Ecto neural progenitor cell (in vitro differentiated cells): ENCODE measurements at regions not wholly inside any gene's neighbourhood (a gene's known extent, or its start where the extent isn't known, plus 50 kb on each side); places are given as distances from the start of the nearest gene placed in this dataset.

Source experiments
- DNase-seq: peaks from one replicate; pipeline ENCODE4 v3.0.0-alpha.2; 2018; ENCODE audit warnings: low spot score

DNA sequence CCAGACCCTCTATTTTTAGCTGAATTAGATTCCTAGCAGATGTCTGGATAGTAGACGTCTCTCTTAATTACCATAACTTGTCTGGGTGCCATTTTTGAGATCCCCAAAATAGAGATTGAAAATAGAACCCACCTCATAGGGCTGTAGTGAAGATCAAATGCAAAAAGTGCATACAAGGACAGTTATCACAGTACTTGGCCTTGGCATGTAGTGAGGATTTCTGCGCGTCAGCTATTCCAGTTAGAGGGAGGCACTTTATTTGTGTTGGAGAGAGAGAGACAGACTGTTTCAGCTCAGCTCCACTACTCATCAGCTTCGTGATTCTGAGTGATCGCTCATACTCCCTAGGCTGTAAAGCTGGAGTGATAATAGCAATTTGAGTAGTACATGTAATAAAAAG lies 59.6 kb upstream of the CDH13 start:
- no peak for DNase-seq

DNA sequence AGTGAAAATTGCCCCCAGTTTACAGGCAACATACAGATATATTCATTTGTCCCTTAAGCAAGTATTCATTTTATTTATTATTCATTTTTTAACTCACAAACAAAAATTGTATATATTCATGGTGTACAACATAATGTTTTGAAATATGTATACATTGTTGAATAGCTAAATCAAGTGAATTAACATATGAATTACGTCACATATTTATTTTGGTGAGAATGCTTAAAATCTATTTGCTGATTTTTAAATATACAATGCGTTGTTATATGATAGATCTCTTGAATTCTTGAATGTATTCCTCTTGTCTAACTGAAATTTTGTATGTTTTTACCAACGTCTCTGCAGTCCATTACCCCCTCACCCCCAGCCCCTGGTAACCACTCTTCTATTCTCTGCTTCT lies 63.4 kb upstream of the CDH13 start:
- no peak for DNase-seq

DNA sequence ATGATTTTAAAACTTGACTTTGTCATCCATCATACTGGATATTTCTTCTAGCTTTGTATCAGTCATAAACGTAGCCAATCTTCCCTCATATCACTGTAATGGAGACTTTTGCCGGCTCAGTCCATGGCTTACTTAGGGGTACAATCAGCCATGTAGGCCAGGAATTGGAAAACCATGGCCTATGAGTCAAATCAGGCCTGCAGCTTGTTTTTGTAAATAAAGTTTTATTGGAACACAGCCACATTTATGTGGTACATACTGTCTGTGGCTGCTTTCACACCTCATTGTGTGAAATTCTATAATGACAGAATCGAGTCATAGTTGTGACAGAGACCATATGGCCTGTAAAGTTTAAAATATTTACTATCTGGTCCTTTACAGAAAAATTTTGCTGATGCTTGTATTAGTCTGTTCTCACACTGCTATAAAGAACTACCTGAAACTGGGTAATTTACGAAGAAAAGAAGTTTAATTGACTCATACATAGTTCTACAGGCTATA lies 64.5 kb upstream of the CDH13 start:
- DNase-seq = no peak

DNA sequence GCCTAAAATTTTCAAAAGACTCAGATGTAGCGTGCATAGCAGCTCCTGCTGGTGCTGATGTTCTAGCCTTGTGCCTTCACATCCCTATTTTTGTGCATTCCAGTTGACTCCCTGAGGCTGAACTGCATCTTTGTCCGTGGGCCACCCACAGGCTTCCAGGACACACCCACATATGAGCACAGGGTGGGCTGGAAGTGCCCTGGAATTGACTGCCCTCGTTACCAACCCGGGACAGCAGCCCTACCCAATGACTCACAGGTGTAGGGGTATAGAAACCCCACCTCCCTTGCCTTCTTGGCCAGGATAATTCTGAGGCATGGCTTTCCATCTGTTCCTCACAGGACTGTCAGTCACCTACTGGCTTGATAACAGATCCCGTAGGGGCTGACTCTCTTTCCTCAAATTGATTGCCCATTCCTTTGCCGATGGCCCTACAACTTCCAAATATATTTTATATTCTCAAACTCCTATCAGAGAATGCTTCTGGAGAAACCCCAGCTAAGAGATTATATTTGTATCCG lies 65.9 kb upstream of the CDH13 start:
- DNase-seq = no peak

DNA sequence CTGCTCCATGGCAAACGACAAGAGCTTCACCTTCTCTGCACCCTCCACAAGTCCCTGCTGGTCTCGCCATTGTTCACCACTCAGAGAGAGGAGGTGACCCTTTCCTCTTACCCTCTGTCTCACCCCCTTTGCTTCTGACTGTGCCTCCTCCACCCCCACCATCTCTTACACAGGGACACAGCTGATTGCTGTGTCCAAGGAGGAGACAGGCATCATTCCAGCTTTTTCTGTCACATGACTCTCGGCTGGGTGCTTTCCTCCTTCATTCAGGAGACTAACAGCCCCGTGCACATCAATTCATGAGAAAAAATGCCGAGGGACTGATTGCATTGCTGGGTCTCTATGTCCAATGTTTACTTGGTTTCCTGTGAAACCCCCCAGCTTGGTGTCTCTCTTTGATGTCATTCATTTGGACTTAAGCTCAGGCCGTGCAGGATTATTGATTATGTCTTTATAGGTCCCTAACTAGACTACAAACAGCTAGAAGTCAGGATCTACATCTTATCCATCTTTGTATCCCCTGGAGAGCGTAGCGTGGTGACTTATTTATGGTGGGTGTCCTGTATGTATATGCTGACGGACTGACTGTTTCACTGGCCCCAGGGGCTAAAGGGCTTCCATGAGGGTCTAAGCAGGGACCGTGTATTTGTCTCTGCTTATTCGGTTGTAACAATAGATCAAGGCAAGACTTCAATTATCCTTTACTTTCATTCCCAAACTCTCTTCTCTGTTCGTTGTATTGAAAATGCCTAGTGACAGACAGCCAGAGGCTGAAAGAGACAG lies 82.2 kb upstream of the CDH13 start:
- no peak for DNase-seq

DNA sequence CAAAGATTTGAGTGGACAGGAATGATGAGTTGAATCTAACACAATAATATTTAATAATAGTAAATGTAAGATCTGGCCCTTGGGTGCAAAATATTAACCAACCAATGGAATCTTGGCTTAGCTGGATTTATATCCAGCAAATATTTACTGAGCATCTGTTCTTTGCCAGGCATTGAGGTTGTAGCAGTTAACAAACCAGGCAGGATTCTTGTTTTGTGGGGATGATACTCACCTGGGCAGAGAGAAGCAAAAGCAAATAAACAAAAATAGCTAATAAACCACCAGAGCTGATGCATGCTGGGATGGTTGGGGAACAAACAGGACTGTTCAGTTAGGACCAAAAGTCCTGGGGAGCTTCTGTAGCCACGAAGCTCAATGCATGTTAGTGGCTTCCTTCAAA lies 84.1 kb upstream of the CDH13 start:
- no peak for DNase-seq

DNA sequence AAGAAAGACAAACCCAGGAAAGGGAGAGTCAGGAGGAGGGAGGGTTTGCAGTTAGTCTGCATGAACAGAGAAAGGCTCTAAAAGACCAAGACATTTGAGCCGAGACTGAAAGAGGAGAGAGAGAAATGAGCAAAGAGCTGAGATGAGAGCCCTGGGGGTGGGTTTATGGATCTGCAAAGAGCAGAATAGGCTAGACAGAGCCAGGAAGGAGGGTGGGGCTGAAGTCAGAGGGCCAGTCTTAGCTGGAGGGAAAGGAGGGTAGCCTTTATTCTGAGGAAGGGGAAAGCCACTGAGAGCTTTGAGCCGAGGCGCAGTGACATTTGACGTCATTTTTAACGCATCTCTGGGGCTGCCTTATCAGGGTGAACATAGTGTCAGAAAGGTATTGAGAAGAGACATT lies 85.7 kb upstream of the CDH13 start:
- no peak for DNase-seq

DNA sequence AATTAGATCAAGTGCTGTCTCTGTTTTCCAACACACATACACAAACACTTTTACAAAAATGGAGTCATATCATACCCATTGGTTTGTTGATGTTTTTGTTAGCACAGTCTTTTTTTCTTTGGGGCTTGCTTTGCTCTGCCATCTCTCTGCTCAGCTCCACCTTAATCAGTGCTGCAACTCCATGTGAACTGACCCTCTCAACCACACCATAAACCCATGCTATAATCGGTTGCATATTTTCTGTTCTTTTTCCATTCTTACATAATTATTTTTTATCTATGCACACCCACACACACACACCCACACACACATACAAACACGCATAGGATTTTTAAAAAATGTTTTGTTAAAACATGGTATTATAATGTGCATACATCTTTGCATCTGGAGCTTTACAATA lies 91.0 kb upstream of the CDH13 start:
- DNase-seq = no peak

DNA sequence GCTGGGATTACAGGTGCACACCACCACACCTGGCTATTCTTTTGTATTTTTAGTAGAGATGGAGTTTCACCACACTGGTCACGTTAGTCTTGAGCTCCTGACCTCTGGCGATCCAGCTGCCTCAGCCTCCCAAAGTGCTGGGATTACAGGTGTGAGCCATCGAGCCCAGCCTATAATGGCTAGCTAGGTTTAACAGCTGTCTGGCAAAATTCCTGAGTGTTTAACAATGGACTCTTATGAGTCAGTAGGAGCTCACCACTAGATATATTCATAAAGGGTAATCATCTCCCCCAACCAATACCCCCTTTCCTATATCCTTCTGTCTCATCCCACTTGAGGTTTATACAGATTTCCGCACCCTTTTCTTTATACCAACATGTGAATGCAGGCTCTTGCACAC lies 91.5 kb upstream of the CDH13 start:
- no peak for DNase-seq

DNA sequence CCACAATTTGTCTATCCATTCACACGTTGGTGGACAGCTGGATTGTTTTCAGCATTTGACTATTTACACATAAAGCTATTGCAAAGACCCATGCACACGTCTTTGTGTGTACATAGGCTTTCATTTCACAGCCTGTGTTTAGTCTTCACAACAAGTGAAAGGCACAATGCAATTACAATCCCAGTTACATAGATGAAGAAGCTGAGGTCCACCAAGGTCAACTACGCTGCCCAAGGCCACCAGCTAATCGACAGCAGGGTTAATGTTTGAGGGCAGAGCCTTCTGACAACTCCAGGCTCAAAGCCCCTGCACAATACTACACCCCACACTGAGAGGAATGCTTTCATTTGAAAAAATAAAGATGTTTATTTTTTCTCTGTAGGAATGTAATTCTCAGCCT lies 93.6 kb upstream of the CDH13 start:
- DNase-seq = no peak

DNA sequence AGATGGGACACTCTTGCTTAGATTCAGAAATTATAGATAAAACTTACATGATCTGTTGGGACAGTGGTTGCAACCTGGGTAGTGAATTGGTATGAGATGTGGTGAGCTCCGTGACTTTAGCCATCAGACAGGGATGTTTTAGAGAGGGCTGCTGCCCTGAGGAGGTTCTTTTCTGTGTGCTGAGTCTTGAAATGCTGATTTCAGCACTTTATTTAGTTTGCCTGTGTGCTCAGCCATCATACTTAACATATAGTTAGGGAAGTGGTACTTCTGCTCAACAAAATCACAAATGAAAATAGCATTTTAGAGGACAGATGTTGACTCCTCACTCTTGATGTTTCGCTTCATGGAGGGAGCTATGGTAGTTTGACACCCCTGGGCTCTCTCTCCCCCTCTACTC lies 95.9 kb upstream of the CDH13 start:
- no peak for DNase-seq

DNA sequence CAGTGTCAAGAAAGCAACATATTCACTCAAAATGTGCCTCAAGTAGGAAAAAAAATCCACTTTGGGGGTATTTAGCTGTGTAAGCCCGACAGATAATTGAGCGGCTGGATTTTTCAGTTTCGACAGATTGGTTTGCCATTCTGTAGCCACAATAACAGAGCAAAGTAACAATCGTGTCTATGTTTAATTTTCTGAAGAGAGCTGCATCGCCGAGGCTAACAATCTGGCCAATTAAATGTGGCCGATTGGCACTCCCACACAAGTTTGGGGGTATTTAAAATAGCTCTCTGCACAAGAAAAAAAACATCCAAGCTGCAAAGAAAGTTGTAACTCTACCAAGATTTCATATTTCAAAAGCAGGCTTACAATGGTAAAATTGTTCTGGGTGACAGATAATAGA lies 99.7 kb upstream of the CDH13 start:
- no peak for DNase-seq

DNA sequence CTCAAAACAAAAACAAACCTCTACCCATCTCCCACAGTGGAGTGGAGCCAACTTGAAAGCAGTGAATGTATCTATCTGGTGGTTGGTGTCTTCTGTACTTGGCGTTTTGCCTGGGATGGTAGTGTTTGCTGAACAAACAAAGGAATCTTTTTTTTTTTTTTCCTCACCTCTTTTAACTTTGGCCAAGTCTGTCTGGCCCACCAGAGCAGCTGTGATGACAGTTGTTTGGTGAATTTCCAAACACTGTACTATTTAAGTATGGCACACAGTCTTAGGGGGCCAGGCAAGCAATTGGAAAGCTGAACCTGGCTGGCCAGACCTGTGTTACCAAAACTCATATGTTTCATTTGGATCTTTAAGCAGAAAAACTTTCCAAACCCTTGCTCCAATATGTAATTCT lies 101.8 kb upstream of the CDH13 start:
- no peak for DNase-seq

DNA sequence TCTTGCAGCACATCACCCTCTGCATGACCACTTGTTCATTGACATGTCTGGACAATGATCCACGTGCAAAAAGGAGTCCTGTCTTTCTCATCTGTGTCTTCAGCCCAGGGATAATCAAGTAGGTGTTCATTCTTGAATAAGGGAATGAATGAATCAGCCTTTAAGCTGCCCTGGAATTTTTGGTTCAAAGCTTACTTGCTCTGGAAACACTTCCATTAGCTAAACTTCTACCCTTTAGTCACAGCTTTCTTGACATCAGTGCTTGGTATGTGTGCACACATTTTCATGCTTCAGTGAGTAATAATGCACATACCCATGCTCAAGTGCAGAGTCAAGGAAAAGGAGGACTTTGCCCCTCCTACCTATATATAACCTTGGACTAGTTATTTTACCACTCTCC lies 103.0 kb upstream of the CDH13 start:
- DNase-seq = no peak

DNA sequence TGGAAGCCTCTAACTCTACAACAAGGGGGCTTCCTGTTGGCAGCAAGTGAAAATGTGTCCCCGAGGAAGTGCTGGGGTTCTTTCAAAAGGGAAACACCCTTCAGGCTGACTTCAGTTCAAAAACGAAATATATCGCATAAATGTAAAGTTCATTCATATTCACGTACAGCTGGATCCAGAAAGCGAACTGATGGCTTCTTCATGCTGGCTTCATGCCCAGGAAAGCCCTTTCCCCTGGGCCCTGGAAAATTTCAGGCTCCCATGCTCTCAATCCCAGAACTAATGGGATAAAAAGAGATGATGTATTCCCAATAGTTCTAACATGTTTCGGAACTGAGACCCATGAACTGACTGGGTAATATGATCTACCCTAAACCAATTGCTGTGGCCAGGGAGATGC lies 104.7 kb upstream of the CDH13 start:
- no peak for DNase-seq

DNA sequence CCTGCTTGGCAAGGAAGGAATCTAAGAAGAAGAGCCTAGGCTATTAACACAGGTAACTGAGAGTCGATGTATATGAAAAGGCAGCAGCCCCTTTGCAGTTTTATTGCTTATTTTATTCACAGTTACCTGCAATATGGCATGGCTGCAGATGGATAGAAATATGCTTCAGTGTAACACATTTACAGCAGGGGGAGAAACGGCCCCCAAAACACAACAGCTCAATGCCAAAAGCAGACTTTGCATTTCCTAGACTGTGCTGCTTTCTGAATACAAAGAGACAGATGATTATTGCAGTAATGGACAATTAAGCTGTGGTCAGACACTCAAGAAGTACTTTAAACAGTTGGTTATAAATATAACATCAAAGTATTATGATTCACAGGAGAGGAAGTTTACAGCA lies 108.0 kb upstream of the CDH13 start:
- no peak for DNase-seq

DNA sequence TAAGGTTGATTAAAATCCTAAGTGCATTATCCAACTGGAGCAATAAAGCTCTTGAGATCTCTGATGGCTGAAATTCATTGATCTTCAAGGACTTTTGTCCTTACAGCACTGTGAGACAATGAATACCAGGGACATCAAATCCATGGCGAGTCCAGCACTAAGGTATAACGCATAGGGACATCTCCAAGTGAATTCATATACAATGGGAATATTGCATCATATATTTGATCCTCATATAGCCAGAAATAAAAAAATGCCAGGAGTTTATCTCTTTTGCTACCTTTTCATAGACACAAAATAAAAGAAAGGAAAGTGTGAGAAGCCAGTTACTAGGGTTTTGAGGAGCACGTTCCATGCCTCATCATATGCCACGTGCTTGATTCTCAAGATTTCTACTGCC lies 112.5 kb upstream of the CDH13 start:
- no peak for DNase-seq

DNA sequence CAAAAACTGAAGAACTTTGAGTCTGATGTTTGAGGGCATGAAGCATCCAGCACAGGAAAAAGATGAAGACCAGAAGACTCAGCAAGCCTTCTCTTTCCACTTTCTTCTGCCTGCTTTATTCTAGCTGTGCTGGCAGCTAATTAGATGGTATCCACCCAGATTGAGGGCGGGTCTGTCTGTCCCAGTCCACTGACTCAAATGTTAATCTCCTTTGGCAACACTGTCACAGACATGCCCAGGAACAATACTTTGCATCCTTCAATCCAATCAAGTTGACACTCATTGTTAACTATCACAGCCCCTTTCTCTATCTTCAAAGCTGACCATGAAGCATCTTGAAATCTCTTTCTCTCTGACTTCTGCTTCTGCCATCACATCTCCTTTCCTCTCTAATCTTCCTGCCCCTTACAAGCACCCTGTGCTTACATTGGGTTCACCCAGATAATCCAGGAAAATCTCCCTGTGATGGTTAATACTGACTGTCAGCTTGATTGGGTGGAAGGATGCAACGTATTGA lies 115.9 kb upstream of the CDH13 start:
- no peak for DNase-seq

DNA sequence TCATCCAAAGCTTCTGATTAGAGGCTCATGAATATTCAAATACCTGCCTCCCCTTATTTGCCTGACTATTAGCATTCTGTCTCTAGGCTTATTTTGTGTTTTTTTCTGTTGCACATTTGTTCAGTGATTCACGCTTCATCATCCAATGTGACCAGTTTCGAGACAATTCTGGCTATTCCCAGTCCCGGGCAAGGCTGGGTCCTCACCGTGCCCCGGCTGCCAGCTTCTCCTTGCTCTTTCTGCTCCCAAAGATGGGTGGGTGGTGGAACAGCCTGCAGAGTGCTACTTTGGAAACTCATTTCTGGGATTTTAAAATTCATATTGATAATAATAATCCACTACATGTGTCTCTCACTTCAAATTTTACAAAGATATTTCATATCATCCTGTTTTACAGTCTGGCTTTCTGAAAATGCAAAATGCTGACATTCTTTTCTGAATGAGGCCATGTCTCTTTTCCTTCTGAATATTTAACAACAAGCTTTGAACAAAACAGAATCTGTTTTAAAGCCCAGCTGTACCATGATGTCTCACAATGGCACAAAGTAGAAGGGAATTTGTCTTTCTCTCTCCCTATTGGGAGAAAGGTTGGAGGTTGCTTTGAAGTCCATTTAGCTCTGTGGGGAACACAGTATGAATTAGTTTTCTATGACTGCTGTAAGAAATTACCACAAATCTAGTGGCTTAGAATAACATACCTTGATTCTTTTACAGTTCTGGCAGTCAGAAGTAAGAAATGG lies 116.9 kb upstream of the CDH13 start:
- no peak for DNase-seq

DNA sequence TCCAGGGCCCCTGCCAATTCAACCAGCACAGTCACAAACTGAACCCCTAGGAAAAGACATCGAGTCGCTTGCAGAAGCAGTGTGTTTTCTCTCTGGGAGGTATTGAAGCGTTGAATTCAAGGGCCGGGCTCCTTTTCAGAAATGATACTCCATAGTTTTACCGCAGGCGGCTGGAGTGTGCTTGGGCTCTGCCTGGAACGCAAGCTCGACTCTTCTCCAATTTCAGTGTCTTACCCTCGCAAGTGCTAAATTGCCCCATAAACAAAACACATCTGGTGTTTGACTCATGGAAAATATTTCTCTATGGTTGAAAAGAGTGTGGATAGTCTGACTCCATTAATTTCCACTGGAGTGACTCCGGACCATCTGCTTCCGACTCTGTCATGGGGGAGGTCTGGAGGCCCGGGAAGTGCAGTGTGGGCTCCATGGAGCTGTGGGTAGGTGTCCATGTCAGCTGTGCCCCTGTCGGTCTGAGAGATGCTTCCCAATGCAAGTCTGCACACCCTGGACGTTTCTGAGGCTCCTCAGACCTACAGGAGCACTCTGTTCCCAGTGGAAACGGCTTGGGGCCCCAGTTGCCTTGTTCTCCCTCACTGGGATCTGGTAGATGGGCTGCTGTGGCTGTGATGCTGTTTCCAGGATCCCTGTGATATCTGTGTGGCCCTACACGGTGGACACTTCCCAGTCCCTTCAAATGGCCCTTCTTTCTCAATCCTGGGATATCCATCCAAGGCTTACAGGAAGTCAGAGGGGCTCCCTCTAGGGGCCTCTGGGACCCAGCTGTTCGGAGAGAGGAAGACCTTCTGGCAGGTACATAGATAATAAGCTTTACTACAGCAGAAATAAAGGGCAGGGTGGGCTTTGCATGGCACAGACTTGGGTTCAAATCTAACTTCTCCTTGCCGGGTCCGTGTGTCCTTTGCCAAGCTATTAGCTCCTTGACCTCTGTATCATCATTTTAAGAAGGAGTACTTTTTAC lies 119.8 kb upstream of the CDH13 start:
- no peak for DNase-seq

DNA sequence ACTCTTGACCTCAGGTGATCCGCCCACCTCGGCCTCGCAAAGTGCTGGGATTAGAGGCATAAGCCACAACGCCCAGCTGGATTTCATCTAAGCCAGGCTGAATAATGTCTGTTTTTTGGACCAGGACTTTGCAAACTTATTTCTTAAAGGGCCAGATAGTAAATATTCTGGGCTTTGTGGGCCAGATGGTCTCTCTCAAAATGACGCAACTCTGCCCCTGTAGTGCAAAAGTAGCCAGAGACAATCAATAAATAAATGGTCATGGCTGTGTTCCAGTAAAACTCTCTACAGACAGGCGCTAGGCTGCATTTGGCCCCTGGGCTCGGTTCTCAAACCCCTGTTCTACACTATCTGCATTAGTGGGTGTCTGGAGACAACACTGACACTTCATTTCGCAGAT lies 121.9 kb upstream of the CDH13 start:
- no peak for DNase-seq

DNA sequence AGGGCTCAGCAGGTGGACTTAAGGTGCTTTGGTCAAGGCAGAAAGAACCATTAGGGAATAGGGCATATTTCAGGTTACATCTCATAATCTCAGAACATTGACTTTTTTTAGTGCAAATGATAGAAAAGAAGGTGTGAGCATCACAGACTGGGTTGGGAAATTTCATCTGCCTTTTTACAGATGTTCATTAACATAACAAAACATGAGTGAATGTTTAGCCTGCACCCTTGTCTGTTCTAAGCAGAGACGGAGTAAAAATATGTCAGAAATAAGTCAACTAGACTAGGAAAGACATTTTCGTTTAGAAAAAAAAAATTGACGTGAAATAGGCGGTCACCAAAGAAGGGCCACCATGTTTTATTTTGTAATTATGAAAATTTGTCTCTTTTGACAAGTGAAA lies 127.5 kb upstream of the CDH13 start:
- no peak for DNase-seq
